ENCODE measurements at regions not wholly inside any gene's neighbourhood (a gene's known extent, or its start where the extent isn't known, plus 50 kb on each side); places are given as distances from the start of the nearest gene placed in this dataset.

- TF ChIP-seq, protein P1, sequence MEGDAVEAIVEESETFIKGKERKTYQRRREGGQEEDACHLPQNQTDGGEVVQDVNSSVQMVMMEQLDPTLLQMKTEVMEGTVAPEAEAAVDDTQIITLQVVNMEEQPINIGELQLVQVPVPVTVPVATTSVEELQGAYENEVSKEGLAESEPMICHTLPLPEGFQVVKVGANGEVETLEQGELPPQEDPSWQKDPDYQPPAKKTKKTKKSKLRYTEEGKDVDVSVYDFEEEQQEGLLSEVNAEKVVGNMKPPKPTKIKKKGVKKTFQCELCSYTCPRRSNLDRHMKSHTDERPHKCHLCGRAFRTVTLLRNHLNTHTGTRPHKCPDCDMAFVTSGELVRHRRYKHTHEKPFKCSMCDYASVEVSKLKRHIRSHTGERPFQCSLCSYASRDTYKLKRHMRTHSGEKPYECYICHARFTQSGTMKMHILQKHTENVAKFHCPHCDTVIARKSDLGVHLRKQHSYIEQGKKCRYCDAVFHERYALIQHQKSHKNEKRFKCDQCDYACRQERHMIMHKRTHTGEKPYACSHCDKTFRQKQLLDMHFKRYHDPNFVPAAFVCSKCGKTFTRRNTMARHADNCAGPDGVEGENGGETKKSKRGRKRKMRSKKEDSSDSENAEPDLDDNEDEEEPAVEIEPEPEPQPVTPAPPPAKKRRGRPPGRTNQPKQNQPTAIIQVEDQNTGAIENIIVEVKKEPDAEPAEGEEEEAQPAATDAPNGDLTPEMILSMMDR (IDR thresholded peaks at IDR 0.05) = no peak
- TF ChIP-seq POLR2A (IDR thresholded peaks at IDR 0.05; ENCODE audit: low read depth) = no peak
- no peak for TF ChIP-seq EP300 (IDR thresholded peaks at IDR 0.05)
Observed at GRCh38 chr7:140269004-140269638, 92.3 kb upstream of the KDM7A start.
